NCI-H2171 (cell line): ENCODE measurements at regions not wholly inside any gene's neighbourhood (a gene's known extent, or its start where the extent isn't known, plus 50 kb on each side); places are given as distances from the start of the nearest gene placed in this dataset.
"Not testable (repeated sequence)": the region's sequence is repeated elsewhere in the genome, so short reads cannot be mapped to it uniquely, and the experiment has no call there.

Source experiments
- DNase-seq: peaks from one replicate; lab custom pipeline; 2025; lab: John Stamatoyannopoulos, UW

GRCh38 chr4:104549736-104550135 lies 55.0 kb upstream of the CXXC4 start:
- no peak for DNase-seq

- no peak for DNase-seq
Measured at GRCh38 chr4:104559502-104559901, 64.8 kb upstream of the CXXC4 start.

GRCh38 chr4:104571341-104571740 lies 76.6 kb upstream of the CXXC4 start:
- no peak for DNase-seq

- DNase-seq, result no peak
Measured at GRCh38 chr4:104574371-104574770, 79.7 kb upstream of the CXXC4 start.

DNA sequence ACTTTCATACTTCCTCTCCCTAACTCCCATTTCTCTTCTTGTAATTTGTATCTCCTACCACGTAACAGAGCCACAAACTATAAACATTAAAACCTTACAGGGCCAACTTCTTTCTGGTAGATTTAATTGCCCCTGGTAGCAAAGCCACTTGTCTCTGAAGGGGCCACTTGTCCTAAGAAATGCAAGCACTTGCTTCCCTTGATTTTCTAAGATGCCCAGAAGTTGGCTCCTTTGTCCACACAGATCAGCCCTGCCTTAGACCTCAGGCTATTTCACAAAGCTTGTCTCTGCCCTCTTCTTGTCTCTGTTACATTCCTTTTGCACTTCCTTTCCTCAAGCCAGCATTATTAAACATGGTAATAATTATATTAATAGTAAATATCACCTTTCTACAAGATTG lies 80.6 kb upstream of the CXXC4 start:
- no peak for DNase-seq

GRCh38 chr4:104577405-104577804 lies 82.7 kb upstream of the CXXC4 start:
- DNase-seq, result no peak

DNA sequence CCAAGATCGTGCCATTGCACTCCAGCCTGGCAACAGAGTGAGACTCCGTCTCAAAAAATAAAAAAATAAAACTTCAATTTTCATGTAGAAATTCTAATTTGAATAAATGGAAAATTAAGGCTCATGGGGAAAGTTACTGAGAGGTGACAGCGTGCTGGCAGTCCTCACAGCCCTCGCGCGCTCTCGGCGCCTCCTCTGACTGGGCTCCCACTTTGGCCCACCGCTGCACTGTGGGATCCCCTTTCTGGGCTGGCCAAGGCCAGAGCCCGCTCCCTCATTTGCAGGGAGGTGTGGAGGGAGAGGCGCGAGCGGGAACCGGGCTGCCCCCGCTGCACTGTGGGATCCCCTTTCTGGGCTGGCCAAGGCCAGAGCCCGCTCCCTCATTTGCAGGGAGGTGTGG lies 86.8 kb upstream of the CXXC4 start:
- not testable (repeated sequence) for DNase-seq

DNA sequence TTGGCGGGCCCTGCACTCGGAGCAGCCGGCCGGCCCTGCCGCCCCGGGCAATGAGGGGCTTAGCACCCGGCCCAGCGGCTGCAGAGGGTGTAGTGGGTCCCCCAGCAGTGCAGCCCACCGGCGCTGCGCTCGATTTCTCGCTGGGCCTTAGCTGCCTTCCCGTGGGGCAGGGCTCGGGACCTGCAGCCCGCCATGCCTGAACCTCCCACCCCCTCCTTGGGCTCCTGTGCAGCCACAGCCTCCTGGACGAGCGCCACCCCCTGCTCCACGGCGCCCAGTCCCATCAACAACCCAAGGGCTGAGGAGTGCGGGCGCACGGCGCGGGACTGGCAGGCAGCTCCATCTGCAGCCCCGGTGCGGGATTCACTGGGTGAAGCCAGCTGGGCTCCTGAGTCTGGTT lies 87.4 kb upstream of the CXXC4 start:
- not testable (repeated sequence) for DNase-seq

DNA sequence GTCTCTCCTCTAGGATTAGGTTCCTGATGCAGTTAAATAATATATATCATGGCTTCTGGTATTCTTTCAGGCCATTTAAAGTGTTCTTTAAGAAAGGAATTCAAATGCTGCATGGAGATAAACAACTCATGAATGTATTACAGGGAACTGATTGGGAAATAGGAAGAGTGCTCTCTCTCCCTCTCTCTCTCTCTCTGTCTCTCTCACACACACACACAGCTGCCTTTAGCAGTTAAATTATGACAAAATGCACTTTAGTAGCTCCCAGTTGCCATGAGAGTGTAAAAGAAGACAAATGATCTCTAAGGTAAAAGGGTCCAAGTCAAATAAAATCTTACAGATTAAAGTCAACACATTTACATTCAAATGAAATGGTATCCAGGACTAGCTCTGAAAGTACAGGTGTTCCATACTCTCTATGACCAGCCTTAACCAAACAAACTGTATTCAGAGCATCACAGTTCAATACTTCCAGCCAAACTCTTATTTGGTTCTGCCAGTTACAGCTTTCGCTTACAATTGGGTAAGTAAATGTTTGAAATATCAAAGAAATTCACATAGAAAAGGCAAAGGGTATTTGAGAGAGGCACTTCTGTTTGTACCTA lies 94.7 kb upstream of the CXXC4 start:
- no peak for DNase-seq

DNA sequence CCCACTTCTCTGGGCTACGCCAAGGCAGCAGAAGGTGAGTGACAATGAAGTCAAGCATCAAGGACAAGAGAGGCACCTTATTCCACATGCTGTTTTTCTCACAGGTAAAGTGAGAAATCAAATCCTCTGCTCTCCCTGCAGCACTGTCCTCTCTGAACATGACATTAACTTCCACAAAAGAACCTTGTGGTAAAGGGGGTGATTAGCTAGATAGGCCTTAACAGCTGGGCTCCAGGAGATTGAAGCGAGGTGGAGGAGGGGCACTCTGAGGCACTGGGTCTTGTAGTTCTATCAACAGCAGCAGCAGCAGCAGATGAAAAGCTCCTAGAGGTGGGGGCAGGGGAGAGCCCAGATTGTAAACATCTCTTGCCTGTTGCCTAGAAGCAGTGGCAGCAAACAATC lies 96.8 kb upstream of the CXXC4 start:
- no peak for DNase-seq

DNA sequence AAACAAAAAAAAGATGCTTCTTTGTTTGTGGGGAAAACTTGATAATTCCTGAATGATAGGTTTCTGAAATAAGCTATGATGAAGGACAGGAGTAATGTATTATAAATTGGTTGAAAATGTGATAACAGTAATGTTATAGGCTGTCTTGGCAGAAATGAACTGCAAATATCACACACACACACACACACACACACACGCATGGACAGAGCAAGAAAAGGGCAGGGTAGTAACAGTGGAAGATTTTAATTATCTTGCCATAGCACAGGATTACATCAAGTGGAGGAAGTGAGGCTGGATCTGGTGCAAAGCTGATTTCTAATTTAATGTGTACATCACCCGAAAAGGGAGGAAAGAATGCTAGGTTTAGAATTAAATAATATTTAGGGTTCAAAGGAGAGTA lies 97.5 kb upstream of the CXXC4 start:
- no peak for DNase-seq

- DNase-seq, result no peak
Measured at GRCh38 chr4:104593019-104593418, 98.3 kb upstream of the CXXC4 start.

DNA sequence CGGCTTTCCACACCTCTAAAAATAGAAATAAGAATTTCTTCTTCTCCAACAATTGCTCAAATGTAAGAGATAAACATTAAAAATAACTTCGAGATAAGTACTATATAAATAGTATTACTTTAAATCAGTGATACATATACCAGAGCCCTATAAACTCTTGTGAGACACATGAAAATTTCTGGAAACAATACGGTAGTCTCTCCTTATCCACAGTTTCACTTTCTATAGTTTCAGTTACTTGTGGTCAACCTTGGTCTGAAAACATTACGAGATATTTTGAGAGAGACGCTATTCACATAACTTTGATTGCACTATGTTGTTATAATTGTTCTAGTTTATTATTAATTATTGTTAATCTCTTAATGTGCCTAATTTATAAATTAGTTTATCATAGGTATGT lies 101.5 kb upstream of the CXXC4 start:
- no peak for DNase-seq

GRCh38 chr4:104615496-104615895 lies 120.8 kb upstream of the CXXC4 start:
- DNase-seq, result no peak

- DNase-seq, result no peak
Measured at GRCh38 chr4:104615926-104616325, 121.2 kb upstream of the CXXC4 start.

DNA sequence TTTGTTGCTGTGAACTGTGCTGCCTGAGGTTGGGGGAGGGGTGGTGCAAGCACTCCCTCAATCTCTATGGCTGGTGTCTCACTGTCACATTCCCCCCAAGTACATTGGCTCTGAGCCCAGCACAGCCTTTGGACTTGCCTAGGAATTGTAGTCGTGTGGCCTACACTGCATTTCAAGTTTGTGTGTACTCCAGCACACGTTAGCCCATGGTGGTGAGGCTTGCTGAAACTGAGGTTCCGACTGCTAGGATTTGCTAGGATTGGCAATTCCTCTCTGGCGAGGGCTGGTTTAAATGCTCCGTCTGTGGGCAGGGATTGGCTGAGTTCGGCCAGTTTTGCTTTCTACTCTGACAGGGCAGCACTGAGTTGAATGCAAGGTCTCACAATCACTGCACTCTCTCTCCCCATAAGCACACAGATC lies 121.7 kb upstream of the CXXC4 start:
- DNase-seq, result no peak

GRCh38 chr4:104625706-104626105 lies 131.0 kb upstream of the CXXC4 start:
- DNase-seq, result no peak

DNA sequence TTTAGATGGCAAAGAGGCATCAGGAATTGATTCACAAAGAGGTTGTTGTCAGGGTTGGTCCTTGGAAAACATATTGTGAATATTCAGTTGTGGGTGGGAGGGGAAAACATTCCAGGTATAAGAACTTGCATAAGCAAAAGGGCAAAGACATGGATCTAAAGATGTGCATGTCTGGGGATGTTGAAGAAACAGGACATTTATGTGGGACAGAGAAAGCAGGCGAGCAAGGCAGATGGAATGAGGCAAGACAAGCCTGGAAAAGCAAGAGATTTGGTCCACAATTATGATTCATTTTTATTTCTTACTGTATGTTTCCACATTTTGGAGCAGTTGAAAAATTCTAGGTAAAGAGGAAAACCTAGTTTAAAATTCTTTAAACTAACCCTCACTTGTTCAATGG lies 134.9 kb upstream of the CXXC4 start:
- no peak for DNase-seq

DNA sequence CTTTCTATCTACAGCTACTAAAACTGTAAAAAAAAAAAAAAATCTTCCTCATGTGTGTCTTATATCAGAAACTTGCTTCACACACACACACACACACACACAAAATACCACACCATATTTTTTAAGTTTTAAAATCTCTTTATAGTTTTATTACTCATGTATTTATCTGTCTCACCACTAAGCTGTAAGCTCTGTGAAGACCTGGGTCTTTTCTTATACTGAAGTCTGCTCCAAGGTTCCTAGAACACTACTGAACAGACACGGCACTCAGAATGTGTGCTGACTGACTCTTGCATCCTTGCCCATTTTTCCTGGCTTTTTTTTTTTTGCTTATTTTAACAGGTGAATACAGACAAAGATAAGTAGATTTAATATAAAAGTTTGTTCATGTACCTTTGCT lies 135.6 kb upstream of the CXXC4 start:
- no peak for DNase-seq

- no peak for DNase-seq
Measured at GRCh38 chr4:104631000-104631399, 136.3 kb upstream of the CXXC4 start.

DNA sequence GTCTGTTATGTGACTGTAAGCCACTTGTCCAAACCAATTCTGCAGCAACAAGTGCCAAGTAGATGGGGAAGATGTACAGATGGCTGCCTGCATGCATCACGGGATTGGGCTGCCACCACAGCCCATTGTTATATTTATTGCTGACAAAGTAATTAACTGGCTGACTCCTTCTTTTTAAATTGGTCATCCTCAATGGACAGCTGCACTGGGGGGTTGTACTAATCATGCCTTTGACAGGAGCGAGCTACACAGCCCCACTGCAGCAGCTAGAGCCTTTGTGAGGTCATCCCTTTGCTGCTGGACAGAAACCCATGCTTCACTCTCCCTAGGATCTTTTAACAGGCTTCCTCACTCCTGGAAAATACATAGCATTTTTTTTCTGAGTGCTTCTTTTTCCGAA lies 146.7 kb upstream of the CXXC4 start:
- DNase-seq, result no peak

- no peak for DNase-seq
Measured at GRCh38 chr4:104642521-104642920, 147.8 kb upstream of the CXXC4 start.

DNA sequence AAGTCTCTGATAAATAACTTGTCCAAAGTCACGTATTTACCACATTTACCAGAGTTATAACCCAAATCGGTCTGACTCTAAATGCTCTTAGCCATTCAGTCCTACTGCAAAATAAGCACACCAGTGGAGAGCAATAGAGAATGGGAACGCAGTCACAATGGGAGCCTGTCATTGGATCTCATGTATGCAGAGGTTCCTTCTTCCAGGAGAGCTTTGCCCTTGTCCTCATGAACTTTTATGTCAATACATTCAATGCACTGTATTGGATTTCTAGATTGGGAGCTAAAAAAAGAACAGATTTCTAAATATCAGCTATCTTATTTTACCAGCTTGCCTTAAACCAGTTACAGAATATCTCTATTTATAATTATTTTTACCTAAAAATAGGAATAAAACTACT lies 149.1 kb upstream of the CXXC4 start:
- no peak for DNase-seq

GRCh38 chr4:104649631-104650030 lies 154.9 kb upstream of the CXXC4 start:
- no peak for DNase-seq

DNA sequence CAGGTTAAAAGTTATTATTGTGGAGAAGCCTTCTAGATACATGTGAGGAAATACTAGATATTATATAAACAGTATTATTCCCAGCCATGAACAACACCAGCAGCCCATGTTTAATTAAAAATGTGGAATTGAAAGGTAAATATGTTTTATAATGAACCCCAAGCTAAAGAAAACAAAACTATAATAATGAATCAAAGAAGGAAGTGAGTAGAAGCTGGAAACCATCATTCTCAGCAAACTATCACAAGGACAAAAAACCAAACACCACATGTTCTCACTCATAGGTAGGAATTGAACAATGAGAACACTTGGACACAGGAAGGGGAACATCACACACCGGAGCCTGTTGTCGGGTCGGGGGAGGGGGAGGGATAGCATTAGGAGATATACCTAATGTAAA lies 167.6 kb upstream of the CXXC4 start:
- not testable (repeated sequence) for DNase-seq
